ENCODE measurements at regions not wholly inside any gene's neighbourhood (a gene's known extent, or its start where the extent isn't known, plus 50 kb on each side); places are given as distances from the start of the nearest gene placed in this dataset.
"Not testable (repeated sequence)": the region's sequence is repeated elsewhere in the genome, so short reads cannot be mapped to it uniquely, and the experiment has no call there.

DNA sequence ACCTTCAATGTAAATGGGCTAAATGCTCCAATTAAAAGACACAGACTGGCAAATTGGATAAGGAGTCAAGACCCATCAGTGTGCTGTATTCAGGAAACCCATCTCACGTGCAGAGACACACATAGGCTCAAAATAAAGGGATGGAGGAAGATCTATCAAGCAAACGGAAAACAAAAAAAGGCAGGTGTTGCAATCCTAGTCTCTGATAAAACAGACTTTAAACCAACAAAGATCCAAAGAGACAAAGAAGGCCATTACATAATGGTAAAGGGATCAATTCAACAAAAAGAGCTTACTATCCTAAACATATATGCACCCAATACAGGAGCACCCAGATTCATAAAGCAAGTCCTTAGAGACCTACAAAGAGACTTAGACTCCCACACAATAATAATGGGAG is 161.6 kb downstream of the AHSP start:
- not testable (repeated sequence) for TF ChIP-seq CTCF, POLR2A (IDR thresholded peaks at IDR 0.05)

Measured in thyroid gland (tissue), 4 donors.